CD4-positive, alpha-beta memory T cell (primary cell): ENCODE measurements at regions not wholly inside any gene's neighbourhood (a gene's known extent, or its start where the extent isn't known, plus 50 kb on each side); places are given as distances from the start of the nearest gene placed in this dataset.

ENCODE experiments used
- CTCF ChIA-PET: fragments of 350-600 bp; sonication (Branson Sonifier 250); formaldehyde crosslinking; loops from one replicate; lab custom pipeline; 2021; ENCODE audit warnings: inconsistent platforms; ENCODE audit not compliant: partially characterized antibody; lab: Charles Lee
- POLR2A ChIA-PET: fragments of 350-600 bp; sonication (Branson Sonifier 250); formaldehyde crosslinking; loops from one replicate; lab custom pipeline; 2021; ENCODE audit not compliant: partially characterized antibody; lab: Charles Lee
- DNase-seq, 5 donors: peaks; one replicate each; pipeline versions ENCODE4 v3.0.0 to v3.0.0-alpha.2; 2020 to 2022; ENCODE audit warnings: mixed read lengths in 1 of 5
- H3K27ac ChIP-seq: one replicate; pipeline ENCODE4 v1.7.0; 2013; ENCODE audit warnings: low read depth, low read length
- H3K27me3 ChIP-seq: 2 replicates; pipeline ENCODE4 v1.7.0; 2013; ENCODE audit warnings: mild to moderate bottlenecking, low read length, moderate library complexity; ENCODE audit not compliant: insufficient read depth
- H3K36me3 ChIP-seq: 2 replicates; pipeline ENCODE4 v1.7.0; 2013; ENCODE audit warnings: mild to moderate bottlenecking, low read length, moderate library complexity; ENCODE audit not compliant: insufficient read depth
- H3K4me1 ChIP-seq: 2 replicates; pipeline ENCODE4 v1.7.0; 2013; ENCODE audit warnings: mild to moderate bottlenecking, low read length, moderate library complexity; ENCODE audit not compliant: insufficient read depth
- H3K4me3 ChIP-seq, 2 donors: one replicate each; pipeline ENCODE4 v1.7.0; 2013; ENCODE audit warnings: low read length in 2 of 2, mild to moderate bottlenecking in 1 of 2
- H3K9me3 ChIP-seq, 2 donors: one replicate each; pipeline ENCODE4 v1.7.0; 2013; ENCODE audit warnings: low read length in 2 of 2, control low read depth in 1 of 2; ENCODE audit not compliant: control insufficient read depth in 1 of 2
- H3K27ac Mint-ChIP-seq, 7 donors: one replicate each; pipeline ENCODE4 v1.8.0; 2020 to 2021; ENCODE audit warnings: mixed read lengths in 7 of 7, mild to moderate bottlenecking in 6 of 7, inconsistent platforms in 3 of 7, moderate library complexity in 3 of 7
- H3K27me3 Mint-ChIP-seq, 2 donors: one replicate each; pipeline ENCODE4 v1.8.0; 2020 to 2021; ENCODE audit warnings: mixed read lengths in 2 of 2
- H3K36me3 Mint-ChIP-seq, 2 donors: one replicate each; pipeline ENCODE4 v1.8.0; 2020 to 2021; ENCODE audit warnings: mixed read lengths in 2 of 2, inconsistent platforms in 1 of 2, mild to moderate bottlenecking in 1 of 2
- H3K4me1 Mint-ChIP-seq, 4 donors: one replicate each; pipeline ENCODE4 v1.8.0; 2020 to 2021; ENCODE audit warnings: mixed read lengths in 4 of 4, mild to moderate bottlenecking in 1 of 4
- H3K4me3 Mint-ChIP-seq, 8 donors: one replicate each; pipeline ENCODE4 v1.8.0; 2020 to 2021; ENCODE audit warnings: mixed read lengths in 8 of 8, mild to moderate bottlenecking in 7 of 8, moderate library complexity in 6 of 8, inconsistent platforms in 3 of 8
- H3K9me3 Mint-ChIP-seq, 8 donors: one replicate each; pipeline ENCODE4 v1.8.0; 2020 to 2021; ENCODE audit warnings: mixed read lengths in 8 of 8, mild to moderate bottlenecking in 5 of 8, inconsistent platforms in 3 of 8, moderate library complexity in 1 of 8
- intact Hi-C: fragments of 100-400 bp; cut with micrococcal nuclease; formaldehyde crosslinking; loops from one replicate; pipeline ENCODE4 v1.15.1; 2023

DNA sequence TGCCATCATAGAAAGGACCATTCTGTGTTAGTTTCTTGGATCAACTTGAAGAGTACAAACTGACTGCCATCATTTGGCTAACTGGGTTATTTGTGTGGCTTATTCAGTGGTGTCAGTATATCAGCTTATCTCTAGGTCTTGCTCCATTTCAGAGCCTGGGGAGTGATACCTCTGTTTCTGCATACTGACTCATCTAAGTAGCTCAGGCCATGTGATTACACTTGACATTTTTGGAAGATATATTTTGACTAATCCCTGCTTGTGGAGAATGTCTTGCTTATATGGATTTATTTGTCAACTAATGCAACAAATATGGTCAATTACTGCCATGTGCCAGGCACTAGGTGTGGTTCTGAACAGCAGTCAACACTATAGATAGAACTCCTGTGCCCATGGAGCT is 311.7 kb downstream of the YTHDC2 start:
- Mint-ChIP-seq H3K4me3 (no peak overlapping the region), H3K9me3 (peaks cover 0 to 16% (median 5%) of the 10 kb centered on the region in 8 donors), H3K4me1 (no peaks in the 10 kb centered on the region), H3K27ac (no peak overlapping the region), H3K36me3 (no peaks in the 10 kb centered on the region), H3K27me3 (no peaks in the 10 kb centered on the region)
- H3K36me3 ChIP-seq, result no peaks in the 10 kb centered on the region
- H3K27me3 ChIP-seq, result no peaks in the 10 kb centered on the region
- no peaks in the 10 kb centered on the region for H3K9me3 ChIP-seq
- ChIA-PET POLR2A (no interaction called here), CTCF (no interaction called here)
- no peak overlapping the region for H3K27ac ChIP-seq
- intact Hi-C loops, result no loop called here
- H3K4me1 ChIP-seq, result no peaks in the 10 kb centered on the region
- H3K4me3 ChIP-seq, result no peak overlapping the region
- DNase-seq, result no peak

GRCh38 chr5:113846941-113847340 is 333.4 kb downstream of the YTHDC2 start:
- Mint-ChIP-seq H3K4me1 (no peaks in the 10 kb centered on the region), H3K27ac (no peak overlapping the region), H3K4me3 (no peak overlapping the region), H3K27me3 (no peaks in the 10 kb centered on the region), H3K36me3 (no peaks in the 10 kb centered on the region), H3K9me3 (peaks cover 0 to 3% (median under 1%) of the 10 kb centered on the region in 8 donors)
- Histone ChIP-seq H3K4me3 (no peak overlapping the region), H3K4me1 (no peaks in the 10 kb centered on the region), H3K27ac (no peak overlapping the region), H3K9me3 (no peaks in the 10 kb centered on the region), H3K36me3 (no peaks in the 10 kb centered on the region), H3K27me3 (no peaks in the 10 kb centered on the region)
- intact Hi-C loops, result no loop called here
- CTCF ChIA-PET, result no interaction called here
- DNase-seq, result no peak
- POLR2A ChIA-PET, result no interaction called here

- Histone ChIP-seq H3K4me3 (no peak overlapping the region), H3K36me3 (no peaks in the 10 kb centered on the region), H3K27ac (no peak overlapping the region), H3K9me3 (no peaks in the 10 kb centered on the region), H3K4me1 (no peaks in the 10 kb centered on the region), H3K27me3 (no peaks in the 10 kb centered on the region)
- peaks cover under 1 to 13% (median 6%) of the 10 kb centered on the region in 8 donors for H3K9me3 Mint-ChIP-seq
- no peak overlapping the region for H3K4me3 Mint-ChIP-seq
- POLR2A ChIA-PET, result no interaction called here
- DNase-seq, result no peak
- H3K27me3 Mint-ChIP-seq, result no peaks in the 10 kb centered on the region
- peaks cover 0 to 3% of the 10 kb centered on the region in 2 donors for H3K36me3 Mint-ChIP-seq
- no peak overlapping the region for H3K27ac Mint-ChIP-seq
- no peaks in the 10 kb centered on the region for H3K4me1 Mint-ChIP-seq
- intact Hi-C loops, result no loop called here
- CTCF ChIA-PET, result no interaction called here
Measured at GRCh38 chr5:113864437-113864836, 350.9 kb downstream of the YTHDC2 start.

- POLR2A ChIA-PET, result no interaction called here
- peaks cover 0 to 3% of the 10 kb centered on the region in 2 donors for H3K36me3 Mint-ChIP-seq
- intact Hi-C loops, result no loop called here
Measured at GRCh38 chr5:113866763-113867162, 353.3 kb downstream of the YTHDC2 start.

DNA sequence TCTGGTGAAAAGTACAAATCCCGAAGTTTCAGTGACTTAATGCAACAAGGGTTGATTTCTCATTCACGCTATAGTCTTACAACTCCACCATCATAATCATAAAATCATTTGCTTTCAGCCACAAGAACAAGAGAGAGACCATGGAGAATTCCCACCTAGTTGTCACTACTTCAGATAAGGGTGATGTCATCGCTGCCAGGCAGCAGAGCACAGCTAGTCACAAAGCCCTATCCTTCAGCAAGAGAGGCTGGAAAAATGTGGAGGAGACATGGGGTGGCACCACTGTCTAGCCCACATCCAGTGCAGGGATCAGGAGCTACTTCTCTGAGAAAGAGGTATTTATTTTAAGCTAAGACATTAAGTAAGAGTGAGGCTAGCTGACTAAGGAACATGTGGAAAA is 356.1 kb downstream of the YTHDC2 start:
- intact Hi-C loops, result no loop called here
- H3K27ac ChIP-seq, result no peak overlapping the region
- Mint-ChIP-seq H3K9me3 (peaks cover 0 to 11% (median 5%) of the 10 kb centered on the region in 8 donors), H3K27me3 (peaks cover 0 to 2% of the 10 kb centered on the region in 2 donors), H3K27ac (no peak overlapping the region), H3K4me3 (no peak overlapping the region), H3K4me1 (no peaks in the 10 kb centered on the region), H3K36me3 (peaks cover 0 to 3% of the 10 kb centered on the region in 2 donors)
- no peak overlapping the region for H3K4me3 ChIP-seq
- POLR2A ChIA-PET, result no interaction called here
- CTCF ChIA-PET, result no interaction called here
- H3K27me3 ChIP-seq, result no peaks in the 10 kb centered on the region
- H3K9me3 ChIP-seq, result no peaks in the 10 kb centered on the region
- no peaks in the 10 kb centered on the region for H3K4me1 ChIP-seq
- DNase-seq, result no peak
- no peaks in the 10 kb centered on the region for H3K36me3 ChIP-seq

More at GRCh38 chr5:113866763-113867162, 353.3 kb downstream of the YTHDC2 start:
- Mint-ChIP-seq H3K9me3 (peaks cover 0 to 11% (median 5%) of the 10 kb centered on the region in 8 donors), H3K4me1 (no peaks in the 10 kb centered on the region), H3K4me3 (no peak overlapping the region), H3K27me3 (peaks cover 0 to 2% of the 10 kb centered on the region in 2 donors), H3K27ac (no peak overlapping the region)
- no peak overlapping the region for H3K27ac ChIP-seq
- H3K4me3 ChIP-seq, result no peak overlapping the region
- H3K4me1 ChIP-seq, result no peaks in the 10 kb centered on the region
- no peaks in the 10 kb centered on the region for H3K27me3 ChIP-seq
- H3K36me3 ChIP-seq, result no peaks in the 10 kb centered on the region
- CTCF ChIA-PET, result no interaction called here
- no peaks in the 10 kb centered on the region for H3K9me3 ChIP-seq
- DNase-seq, result no peak

- CTCF ChIA-PET, result no interaction called here
- no peak for DNase-seq
- H3K27me3 ChIP-seq, result no peaks in the 10 kb centered on the region
- intact Hi-C loops, result no loop called here
- H3K4me1 Mint-ChIP-seq, result no peaks in the 10 kb centered on the region
- no peaks in the 10 kb centered on the region for H3K4me1 ChIP-seq
- no peak overlapping the region for H3K4me3 Mint-ChIP-seq
- H3K36me3 ChIP-seq, result no peaks in the 10 kb centered on the region
- H3K4me3 ChIP-seq, result no peak overlapping the region
- no peak overlapping the region for H3K27ac ChIP-seq
- no peak overlapping the region for H3K27ac Mint-ChIP-seq
- POLR2A ChIA-PET, result no interaction called here
- peaks cover 0 to 3% of the 10 kb centered on the region in 2 donors for H3K36me3 Mint-ChIP-seq
- H3K9me3 ChIP-seq, result no peaks in the 10 kb centered on the region
- peaks cover 0 to 2% of the 10 kb centered on the region in 2 donors for H3K27me3 Mint-ChIP-seq
- H3K9me3 Mint-ChIP-seq, result peaks cover 0 to 11% (median 5%) of the 10 kb centered on the region in 8 donors
Measured at GRCh38 chr5:113871972-113872371, 358.5 kb downstream of the YTHDC2 start.

- H3K4me1 Mint-ChIP-seq, result no peaks in the 10 kb centered on the region
- H3K36me3 ChIP-seq, result no peaks in the 10 kb centered on the region
- H3K4me3 ChIP-seq, result no peak overlapping the region
- ChIA-PET POLR2A (no interaction called here), CTCF (no interaction called here)
- peaks cover 2 to 15% (median 6%) of the 10 kb centered on the region in 8 donors for H3K9me3 Mint-ChIP-seq
- no peak overlapping the region for H3K27ac Mint-ChIP-seq
- H3K36me3 Mint-ChIP-seq, result no peaks in the 10 kb centered on the region
- H3K27ac ChIP-seq, result no peak overlapping the region
- H3K4me1 ChIP-seq, result no peaks in the 10 kb centered on the region
- peaks cover 0 to 2% of the 10 kb centered on the region in 2 donors for H3K27me3 Mint-ChIP-seq
- no peak overlapping the region for H3K4me3 Mint-ChIP-seq
- DNase-seq, result no peak
- H3K27me3 ChIP-seq, result no peaks in the 10 kb centered on the region
- no peaks in the 10 kb centered on the region for H3K9me3 ChIP-seq
- intact Hi-C loops, result no loop called here
Measured at GRCh38 chr5:113875096-113875495, 361.6 kb downstream of the YTHDC2 start.

DNA sequence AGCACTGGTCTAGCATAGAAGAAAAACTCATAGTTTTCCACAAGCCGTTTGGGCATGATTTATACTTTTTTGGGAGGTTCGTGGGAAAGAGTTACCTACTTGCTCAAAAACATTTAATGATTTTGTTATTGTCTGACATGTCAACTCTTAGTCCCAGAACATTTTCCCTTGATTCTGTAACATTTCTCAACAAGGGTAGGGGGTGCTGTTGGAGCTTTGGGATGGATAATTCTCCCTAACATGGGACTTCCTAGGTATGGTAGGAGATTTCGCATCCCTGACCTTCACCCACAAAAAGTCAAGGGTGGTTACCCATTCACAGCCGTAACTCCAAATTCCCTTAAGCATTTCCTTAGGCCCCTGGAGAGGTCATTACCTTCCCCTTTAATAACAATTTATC is 378.0 kb downstream of the YTHDC2 start:
- Mint-ChIP-seq H3K4me1 (no peaks in the 10 kb centered on the region), H3K9me3 (peaks cover 0 to 7% (median 2%) of the 10 kb centered on the region in 8 donors), H3K36me3 (no peaks in the 10 kb centered on the region), H3K27me3 (peaks cover 0 to 2% of the 10 kb centered on the region in 2 donors), H3K27ac (no peak overlapping the region), H3K4me3 (no peak overlapping the region)
- Histone ChIP-seq H3K27me3 (no peaks in the 10 kb centered on the region), H3K4me3 (no peak overlapping the region), H3K9me3 (no peaks in the 10 kb centered on the region), H3K4me1 (no peaks in the 10 kb centered on the region), H3K27ac (no peak overlapping the region), H3K36me3 (no peaks in the 10 kb centered on the region)
- no peak for DNase-seq
- intact Hi-C loops, result no loop called here
- ChIA-PET CTCF (no interaction called here), POLR2A (no interaction called here)
